ENCODE measurements at regions not wholly inside any gene's neighbourhood (a gene's known extent, or its start where the extent isn't known, plus 50 kb on each side); places are given as distances from the start of the nearest gene placed in this dataset.

DNA sequence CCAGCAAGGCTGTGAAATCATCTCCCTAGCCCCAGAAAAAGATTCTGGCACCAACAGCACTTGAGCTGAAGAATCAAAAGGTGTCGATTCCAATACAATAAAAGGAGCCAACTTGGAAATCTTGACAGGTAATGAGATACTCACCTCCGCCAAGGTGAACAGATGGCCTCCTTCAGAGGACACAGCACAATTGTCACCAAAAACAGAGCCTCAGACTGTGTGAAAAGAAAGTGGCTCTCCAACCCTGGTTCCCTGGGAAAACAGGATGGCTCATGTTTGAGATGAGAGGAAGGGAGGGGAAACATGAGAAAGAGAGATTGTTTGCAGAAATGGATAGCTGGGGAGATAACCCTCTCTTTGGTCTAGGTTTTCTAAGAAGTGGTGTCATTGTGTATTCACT is 168.9 kb downstream of the HS3ST1 start:
- DNase-seq (ENCODE audit: low read depth), result no peak
- TF ChIP-seq, protein P1, sequence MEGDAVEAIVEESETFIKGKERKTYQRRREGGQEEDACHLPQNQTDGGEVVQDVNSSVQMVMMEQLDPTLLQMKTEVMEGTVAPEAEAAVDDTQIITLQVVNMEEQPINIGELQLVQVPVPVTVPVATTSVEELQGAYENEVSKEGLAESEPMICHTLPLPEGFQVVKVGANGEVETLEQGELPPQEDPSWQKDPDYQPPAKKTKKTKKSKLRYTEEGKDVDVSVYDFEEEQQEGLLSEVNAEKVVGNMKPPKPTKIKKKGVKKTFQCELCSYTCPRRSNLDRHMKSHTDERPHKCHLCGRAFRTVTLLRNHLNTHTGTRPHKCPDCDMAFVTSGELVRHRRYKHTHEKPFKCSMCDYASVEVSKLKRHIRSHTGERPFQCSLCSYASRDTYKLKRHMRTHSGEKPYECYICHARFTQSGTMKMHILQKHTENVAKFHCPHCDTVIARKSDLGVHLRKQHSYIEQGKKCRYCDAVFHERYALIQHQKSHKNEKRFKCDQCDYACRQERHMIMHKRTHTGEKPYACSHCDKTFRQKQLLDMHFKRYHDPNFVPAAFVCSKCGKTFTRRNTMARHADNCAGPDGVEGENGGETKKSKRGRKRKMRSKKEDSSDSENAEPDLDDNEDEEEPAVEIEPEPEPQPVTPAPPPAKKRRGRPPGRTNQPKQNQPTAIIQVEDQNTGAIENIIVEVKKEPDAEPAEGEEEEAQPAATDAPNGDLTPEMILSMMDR (IDR thresholded peaks at IDR 0.05; ENCODE audit: low read depth, low read length, missing control alignments), result no peak
- H3K4me3 ChIP-seq (ENCODE audit: low read depth, low read length), result no peak overlapping the region

DNA sequence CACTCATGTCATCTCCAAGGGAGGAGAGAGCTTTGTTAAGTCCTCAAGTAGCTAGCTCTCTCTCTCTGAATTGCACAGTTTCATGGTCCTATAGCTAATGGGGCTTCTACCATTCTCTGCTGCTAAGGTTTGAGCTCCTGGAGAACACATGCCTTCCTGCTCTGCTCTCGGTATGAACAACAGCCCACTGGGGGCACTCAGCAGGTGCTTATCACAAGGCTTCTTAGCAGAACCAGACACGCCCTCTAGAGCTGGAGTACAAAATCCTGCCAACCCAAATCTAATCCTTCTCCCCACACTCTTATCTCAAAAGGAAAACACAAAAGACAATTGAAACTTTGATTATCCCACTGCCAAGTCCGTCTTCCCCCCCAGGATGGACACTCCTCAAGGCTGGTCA is 176.5 kb downstream of the HS3ST1 start:
- H3K4me3 ChIP-seq (ENCODE audit: low read depth, low read length), result no peak overlapping the region
- TF ChIP-seq, protein P1 (IDR thresholded peaks at IDR 0.05; ENCODE audit: low read depth, low read length, missing control alignments), result no peak
- no peak for DNase-seq (ENCODE audit: low read depth)

DNA sequence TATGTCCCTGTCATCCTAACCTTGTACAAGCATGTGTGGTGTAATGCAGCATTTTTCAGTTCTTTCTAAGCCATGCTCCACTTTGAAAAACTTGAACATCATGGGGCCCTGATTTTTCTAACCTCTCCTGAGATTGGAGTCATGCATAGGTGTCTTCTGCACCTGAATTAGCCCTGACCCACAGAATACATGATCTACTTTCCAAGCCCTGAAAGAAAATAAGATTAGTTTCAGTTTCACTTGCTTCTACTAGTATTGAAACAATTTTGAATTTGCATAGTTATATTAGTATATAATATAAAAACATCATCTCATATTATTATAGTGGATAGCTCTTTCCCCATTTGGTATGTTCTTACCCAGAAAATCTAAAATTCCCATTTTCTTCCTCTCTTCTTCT is 178.2 kb downstream of the HS3ST1 start:
- TF ChIP-seq, protein P1 (IDR thresholded peaks at IDR 0.05; ENCODE audit: low read depth, low read length, missing control alignments), result no peak
- DNase-seq (ENCODE audit: low read depth), result no peak
- no peak overlapping the region for H3K4me3 ChIP-seq (ENCODE audit: low read depth, low read length)

GRCh38 chr4:11232015-11232414 is 196.7 kb downstream of the HS3ST1 start:
- DNase-seq (ENCODE audit: low read depth), result no peak

DNA sequence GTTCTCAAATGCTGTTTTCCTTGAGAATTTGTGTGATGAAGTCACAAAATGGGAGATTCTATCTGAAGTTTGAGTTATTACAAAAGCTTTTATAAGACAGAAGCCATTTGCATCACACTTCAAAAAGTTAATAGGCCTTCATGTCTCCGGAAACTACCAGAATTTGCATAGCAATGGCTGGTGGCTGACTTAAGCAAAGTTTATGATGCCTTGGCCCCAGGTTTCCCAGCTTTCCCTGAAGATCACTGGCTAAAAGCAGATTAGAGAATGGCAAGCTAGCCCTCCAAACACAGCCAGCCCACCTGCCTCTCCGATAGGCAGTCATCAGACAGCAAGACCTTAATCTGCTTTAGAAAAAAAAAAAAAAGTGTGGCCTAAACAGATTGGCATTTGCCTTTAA is 197.8 kb downstream of the HS3ST1 start:
- DNase-seq (ENCODE audit: low read depth), result no peak
- TF ChIP-seq, protein P1 (IDR thresholded peaks at IDR 0.05; ENCODE audit: low read depth, low read length, missing control alignments), result no peak
- H3K4me3 ChIP-seq (ENCODE audit: low read depth, low read length), result no peak overlapping the region

More at GRCh38 chr4:11232015-11232414, 196.7 kb downstream of the HS3ST1 start:
- H3K4me3 ChIP-seq (ENCODE audit: low read depth, low read length), result no peak overlapping the region
- TF ChIP-seq, protein P1 (IDR thresholded peaks at IDR 0.05; ENCODE audit: low read depth, low read length, missing control alignments), result no peak

DNA sequence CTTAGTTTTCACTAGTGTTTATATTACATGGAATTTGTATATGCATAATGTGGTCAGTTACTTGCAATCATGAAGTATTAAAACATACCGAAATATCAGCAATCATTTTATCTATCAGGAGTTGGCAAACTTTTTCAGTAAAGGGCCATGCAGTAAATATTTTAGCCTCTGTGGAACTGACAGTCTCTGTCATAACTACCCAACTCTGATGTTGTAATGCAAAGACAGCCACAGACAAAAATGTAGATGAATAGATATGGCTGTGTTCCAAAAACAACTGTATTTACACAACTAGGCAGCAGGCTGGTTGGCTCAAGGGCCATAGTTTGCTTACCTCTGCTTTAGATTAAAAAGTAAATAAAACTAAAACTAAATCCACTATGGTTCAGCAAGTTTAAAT is 200.2 kb downstream of the HS3ST1 start:
- H3K4me3 ChIP-seq (ENCODE audit: low read depth, low read length), result no peak overlapping the region
- TF ChIP-seq, protein P1 (IDR thresholded peaks at IDR 0.05; ENCODE audit: low read depth, low read length, missing control alignments), result no peak
- no peak for DNase-seq (ENCODE audit: low read depth)

- no peak overlapping the region for H3K4me3 ChIP-seq (ENCODE audit: low read depth, low read length)
- TF ChIP-seq, protein P1 (IDR thresholded peaks at IDR 0.05; ENCODE audit: low read depth, low read length, missing control alignments), result no peak
- DNase-seq (ENCODE audit: low read depth), result no peak
These were observed 205.4 kb downstream of the HS3ST1 start for GRCh38 chr4:11223311-11223710.
